Breast epithelium (tissue), 3 donors: ENCODE measurements at regions not wholly inside any gene's neighbourhood (a gene's known extent, or its start where the extent isn't known, plus 50 kb on each side); places are given as distances from the start of the nearest gene placed in this dataset.

ENCODE experiments used
- CTCF ChIP-seq, 3 donors: fragments of 450-650 bp; IDR thresholded peaks; one replicate each; pipeline ENCODE4 v1.5.1; 2016 to 2017; ENCODE audit warnings: antibody characterized with exemption in 3 of 3, mild to moderate bottlenecking in 3 of 3, moderate library complexity in 3 of 3
- POLR2A ChIP-seq: fragments of 450-650 bp; IDR thresholded peaks from one replicate; pipeline ENCODE4 v1.6.1; 2016; ENCODE audit warnings: antibody characterized with exemption, mild to moderate bottlenecking, moderate library complexity

- no peak for TF ChIP-seq CTCF (IDR thresholded peaks at IDR 0.05)
- no peak for TF ChIP-seq POLR2A
Observed at GRCh38 chr10:53697038-53697437, 924.5 kb upstream of the MBL2 start.
